ENCODE measurements at regions not wholly inside any gene's neighbourhood (a gene's known extent, or its start where the extent isn't known, plus 50 kb on each side); places are given as distances from the start of the nearest gene placed in this dataset.
"Not testable (repeated sequence)": the region's sequence is repeated elsewhere in the genome, so short reads cannot be mapped to it uniquely, and the experiment has no call there.

DNA sequence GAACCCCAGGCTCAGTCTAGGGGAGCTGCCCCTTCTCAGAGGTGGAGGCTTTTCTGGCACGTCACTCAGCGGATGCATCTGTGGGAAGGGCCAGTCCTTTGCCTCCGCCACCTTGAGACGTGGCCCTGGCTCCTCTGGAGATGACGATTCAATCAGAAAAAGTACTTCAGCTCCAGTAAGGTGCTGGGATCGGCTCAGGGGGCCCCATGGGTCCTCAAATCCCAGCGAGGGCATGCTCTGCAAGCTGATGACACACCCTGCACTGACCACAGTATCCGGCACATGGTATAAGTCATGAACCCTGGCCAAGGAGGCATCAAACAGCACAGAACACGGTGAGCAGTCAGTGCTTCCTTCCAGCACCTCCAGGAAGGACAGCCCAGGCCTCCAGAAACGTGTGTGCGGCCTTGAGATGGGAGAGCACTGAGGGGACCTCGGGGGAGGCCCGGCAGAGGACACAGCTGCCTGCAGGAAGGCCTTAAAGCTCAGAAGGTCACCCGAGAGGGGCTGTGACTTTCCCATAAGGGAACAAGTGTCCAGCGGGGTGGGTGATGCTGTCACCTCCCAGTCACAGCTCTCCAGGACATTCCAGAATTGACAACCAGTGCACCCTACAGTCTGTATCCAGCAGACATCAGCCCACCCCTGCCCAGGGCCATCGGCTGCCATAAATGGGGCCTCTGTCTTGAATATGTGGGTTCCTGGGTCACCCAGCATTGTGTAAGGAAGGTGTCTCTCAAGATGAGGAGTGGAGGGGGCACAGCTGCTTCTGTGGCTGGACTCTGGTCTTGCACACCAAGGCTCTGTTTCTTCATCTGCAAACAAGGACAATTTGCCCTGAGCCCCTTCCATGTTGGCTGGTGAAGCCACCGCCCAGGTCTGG lies 205.8 kb downstream of the NDUFA10 start:
- DNase-seq: no peak

DNA sequence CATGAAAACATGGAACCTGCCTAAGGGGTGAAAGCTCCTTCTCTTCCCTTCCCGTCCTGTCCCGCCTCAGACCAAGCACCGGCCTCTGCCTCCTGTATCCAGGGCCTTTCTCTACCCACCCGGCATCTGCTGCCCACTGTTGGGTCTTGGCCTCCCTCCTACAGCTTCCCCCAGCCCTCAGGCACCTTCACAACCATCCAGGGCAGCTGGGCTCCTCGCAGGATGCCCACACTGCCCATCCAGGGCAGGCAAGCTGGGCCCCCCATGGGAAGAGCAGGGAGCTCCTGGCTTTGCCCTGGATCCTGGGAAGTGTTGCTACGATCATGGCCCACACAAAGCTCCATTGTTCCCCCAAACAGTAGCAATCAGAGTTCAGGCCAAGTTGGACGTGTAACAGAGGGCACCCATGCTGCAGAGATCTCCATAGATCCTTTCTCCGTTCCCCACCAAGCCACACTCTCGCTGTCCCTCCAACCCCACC lies 206.6 kb downstream of the NDUFA10 start:
- DNase-seq: no peak

DNA sequence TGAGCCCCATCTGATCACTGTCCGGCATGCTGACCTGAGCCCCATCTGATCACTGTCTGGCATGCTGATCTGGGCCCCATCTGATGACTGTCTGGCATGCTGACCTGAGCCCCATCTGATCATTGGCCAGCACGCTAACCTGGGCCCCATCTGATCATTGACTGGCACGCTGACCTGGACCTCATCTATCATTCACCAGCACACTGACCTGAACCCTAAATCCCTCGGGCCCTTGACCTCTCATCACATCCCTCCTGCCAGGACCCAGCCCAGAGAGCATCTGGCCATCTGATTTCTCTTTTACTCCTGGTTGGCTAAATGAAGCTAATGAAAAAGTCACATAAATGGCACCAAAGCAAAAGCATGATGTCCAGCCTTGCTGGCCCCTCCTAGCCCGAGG lies 207.1 kb downstream of the NDUFA10 start:
- DNase-seq: no peak

DNA sequence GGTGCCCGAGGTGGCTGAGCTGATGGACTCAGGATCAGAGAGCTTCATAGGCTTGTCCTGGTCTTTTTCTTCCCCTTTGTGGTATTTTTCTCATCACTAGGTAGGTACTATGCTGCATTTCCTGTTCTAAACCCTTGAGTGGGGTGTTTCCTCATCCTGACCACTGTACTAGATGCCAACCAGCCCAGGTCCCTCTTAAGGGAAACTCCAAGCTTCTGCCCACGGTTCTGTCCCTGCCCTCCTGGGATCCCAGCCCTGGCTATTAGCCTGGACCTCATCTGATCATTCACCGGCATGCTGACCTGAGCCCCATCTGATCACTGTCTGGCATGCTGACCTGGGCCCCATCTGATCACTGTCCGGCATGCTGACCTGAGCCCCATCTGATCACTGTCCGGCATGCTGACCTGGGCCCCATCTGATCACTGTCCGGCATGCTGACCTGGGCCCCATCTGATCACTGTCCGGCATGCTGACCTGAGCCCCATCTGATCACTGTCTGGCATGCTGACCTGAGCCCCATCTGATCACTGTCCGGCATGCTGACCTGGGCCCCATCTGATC lies 207.6 kb downstream of the NDUFA10 start:
- not testable (repeated sequence) for DNase-seq

DNA sequence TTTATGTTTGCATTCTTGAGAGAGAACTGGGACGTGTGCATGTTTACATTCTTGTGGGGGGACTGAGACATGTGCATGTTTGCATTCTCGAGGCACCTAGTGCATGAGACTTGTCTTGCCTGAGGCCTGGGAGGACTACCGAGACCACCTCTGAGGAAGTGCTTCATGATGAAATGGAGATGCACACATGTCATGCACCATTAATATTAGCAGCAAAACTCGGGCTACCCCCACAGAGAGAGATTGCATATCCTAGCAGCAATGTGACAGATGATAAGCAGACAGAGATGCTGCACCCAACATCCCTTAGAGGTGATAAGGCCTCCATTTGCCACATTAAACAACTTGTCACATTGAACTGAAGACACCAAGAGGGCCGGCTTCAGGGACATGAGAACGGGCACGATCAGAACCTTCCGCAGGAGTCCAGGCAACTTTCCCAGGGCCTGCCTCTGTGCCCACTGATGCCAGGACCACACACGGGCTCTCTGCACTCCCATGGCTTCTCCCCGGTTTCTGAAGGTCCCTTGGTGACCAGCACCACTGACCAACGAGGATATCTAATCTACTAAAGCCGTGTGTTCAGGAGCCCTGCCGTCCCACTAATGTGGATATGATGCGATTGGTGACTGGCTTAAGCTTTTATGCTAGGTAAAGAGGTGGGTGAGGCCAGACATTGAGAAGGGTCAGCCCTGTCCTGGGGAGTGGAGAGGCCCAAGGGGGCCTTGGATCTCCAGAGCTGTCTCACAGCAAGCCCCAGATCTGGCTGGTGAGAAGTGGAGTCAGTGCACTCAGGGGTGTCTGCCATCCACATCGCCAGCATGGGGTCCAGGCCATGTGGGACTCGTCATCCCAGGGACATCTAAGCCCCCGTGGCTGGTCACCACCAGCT lies 208.3 kb downstream of the NDUFA10 start:
- no peak for DNase-seq

DNA sequence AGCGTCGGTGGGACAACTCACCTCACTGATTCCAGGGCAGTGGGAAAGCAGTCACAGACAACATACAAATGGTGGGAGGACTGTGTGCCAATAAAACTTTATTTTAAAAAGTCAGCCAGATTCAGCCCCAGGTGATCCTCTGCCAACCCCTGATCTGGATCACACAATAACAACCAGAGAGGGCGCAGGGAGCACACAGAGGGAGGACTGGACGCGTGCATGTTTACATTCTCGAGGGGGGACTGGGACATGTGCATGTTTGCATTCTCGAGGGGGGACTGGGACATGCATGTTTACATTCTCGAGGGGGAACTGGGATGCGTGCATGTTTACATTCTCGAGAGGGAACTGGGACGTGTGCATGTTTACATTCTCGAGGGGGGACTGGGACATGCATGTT lies 209.5 kb downstream of the NDUFA10 start:
- DNase-seq: no peak

DNA sequence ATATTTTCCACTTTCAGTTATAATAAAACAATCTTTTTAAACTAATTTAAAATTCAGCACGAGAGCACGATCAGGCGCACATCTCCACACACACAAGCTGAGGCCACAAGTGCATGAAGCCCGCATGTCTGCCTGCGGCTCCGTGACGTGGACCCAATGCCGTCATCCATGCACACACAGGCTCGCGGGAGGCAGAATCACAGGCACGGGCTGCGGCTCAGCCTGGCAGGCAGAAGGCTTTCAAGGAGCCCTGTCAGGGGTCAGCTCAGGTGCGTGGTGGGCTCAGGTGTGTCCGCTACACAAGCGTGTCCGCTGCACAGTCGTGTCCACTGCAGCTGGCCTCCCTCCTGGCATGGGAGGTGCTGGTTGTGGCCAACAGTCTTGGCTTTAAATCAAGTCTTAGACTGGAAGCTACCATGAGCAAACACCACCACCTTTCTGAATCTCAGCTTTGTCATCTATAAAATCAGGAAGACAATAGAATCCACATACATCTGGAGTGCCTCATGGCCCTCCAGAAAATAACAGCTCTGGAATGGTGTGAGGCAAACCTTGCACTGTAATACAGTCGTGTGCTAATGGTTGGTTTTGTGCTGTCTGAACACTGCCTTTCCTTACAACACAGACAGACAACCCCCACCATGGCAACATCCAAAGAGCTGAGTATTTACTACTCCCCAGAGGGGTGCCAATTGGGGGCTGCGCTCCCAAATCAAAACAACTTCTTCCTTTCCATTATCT lies 210.1 kb downstream of the NDUFA10 start:
- DNase-seq: no peak

DNA sequence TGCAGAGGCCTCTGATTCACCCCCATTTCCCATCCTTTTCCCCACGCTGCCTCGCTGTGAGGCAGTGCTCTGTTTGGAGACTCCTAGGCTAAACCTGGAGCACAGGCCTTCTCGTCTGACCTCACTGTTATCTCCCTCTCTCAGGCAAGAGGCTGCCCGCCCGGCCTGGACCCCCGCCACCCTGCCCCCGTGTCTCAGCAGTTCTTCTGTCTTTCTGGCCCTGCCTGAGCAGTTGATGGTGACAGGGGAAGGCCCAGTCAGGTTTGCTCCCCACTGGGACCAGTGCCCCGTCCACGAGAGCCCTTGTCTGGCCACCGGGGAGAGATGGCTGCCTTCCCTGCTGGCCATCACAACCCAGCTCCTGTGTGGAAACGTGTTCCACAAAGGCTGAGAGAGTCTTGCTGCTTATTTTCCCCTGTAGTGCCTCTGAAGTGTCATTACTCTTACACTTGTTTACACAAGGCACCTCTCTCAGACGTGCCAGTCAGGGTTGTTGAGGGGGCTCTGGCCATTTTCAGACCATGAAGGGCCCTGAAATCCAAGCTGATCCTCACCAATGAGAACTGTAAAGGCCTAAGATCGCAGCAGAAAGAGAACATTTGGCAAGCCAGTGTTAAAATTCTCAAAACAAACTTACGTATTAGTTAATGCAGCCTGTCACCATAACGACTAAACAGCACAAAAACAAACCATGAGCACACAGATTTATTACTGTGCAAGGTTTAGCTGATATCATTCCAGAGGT lies 210.9 kb downstream of the NDUFA10 start:
- DNase-seq: no peak

DNA sequence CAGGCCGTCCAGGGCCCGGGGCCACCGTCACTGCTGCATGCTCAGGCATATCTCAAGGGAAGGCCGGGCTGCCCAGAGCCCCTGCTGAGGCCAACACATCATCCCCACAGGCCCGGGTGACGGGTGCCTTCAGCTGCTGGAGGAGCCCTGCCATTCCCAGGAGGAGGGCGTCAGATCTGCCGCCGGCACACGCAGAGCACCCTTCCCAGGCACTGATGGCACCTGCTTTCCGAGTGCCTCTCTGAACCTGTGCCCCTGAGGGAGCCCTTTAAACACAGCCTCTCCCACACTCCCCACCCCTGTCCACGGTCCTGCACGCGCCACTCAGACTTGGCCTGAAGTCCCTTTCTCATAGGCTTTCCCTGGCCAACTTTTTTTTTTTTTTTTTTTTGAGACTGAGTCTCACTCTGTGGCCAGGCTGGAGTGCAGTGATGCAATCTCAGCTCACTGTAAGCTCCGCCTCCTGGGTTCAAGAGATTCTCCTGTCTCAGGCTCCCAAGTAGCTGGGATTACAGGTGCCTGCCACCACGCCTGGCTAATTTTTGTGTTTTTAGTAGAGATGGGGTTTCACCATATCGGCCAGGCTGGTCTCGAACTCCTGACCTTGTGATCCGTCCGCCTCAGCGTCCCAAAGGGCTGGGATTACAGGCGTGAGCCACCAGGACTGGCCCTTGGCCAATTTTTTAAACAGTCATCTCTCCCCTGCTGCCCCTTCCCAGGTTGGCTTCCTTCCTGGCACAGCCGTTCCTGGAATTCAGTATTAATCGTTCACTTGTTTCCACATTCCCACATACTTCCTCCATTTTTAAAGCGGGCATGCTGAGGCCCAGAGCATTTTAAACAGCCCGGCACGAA lies 211.7 kb downstream of the NDUFA10 start:
- DNase-seq: no peak

DNA sequence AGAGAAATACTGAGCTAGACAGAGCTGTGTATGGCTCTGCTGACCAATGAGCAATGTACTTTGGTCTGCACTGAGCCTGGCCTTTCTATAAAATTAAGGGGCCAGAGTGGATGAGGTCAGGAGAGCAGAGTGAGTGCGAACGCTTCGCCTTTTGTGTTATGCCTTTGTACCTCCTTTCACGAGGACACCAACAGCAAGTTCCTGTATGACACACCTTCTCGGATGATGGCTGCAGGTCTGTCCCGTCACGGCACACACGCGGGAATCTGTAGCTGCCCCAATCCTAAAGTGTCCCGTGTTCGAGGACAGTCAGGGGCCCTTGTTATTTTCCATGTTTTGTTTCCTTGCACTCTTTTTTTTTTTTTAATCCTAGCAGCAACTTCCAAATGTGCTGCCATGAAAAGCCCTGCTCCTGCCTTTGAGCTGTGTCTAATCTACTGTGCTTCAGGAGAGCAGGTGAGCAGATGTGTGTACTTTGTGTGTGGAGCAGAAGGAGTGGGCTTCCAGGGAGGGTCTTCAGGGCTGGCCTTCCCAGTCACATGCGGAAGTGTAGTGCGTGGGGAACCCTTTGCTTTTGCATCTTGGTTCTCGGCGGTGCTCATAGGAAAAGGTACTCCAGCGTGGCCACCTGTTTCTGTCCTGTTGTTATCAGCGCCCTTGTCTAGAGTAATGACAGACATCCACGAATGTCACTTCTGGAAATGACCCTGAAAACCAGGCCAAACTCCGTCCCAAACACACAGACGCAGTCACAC lies 213.2 kb downstream of the NDUFA10 start:
- no peak for DNase-seq

DNA sequence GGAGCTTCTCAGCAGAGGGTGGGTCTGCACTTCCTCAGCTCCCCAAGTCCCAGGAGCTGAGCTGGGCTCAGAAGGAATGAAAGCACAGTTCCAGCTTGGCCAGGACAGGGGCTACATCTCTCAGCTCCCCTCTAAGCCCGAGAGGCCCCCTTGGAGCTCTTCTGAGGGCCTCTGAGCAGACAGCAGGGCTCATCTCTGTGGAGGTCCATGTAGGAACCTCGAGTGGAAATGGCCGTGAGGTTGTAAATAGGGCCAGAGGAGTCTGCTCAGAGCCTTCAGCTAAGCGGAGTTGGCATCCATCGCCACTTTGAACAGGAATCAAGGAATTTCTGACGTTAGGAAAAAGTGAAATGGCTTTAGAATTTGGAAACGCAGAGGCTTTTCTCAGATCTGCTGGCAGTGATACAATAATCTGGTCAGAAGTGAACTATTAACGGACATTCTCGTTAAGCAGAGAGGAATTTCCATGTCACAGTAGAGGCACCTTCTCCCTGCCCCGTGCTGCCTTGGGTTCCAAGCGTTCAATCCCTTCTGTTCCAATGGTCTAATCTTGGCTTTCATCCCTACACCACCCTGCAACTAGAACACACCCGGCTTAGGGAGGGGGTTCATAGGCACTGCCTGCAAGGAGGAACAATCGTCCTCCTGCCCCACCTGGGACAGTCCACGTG lies 213.9 kb downstream of the NDUFA10 start:
- no peak for DNase-seq

DNA sequence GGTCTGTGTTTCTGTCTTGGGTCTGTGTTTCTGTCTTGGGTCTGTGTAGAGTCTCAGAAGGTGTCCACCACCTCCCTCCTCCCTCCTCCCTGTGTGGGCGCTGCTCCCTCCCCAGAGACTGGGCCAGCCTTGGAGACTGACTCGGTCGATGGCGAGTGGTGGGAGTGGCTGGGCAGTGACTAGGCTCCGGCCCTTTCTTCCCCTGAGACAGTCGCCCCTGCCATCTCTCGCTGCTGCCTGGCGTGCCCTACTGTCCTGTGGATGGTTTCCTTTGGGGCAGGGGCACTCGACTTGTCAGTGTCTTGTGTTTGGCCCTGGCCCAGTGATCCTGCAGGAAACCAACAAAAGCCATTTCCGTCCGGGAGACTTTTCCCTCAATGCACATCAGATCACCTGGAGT lies 215.8 kb downstream of the NDUFA10 start:
- DNase-seq: no peak

DNA sequence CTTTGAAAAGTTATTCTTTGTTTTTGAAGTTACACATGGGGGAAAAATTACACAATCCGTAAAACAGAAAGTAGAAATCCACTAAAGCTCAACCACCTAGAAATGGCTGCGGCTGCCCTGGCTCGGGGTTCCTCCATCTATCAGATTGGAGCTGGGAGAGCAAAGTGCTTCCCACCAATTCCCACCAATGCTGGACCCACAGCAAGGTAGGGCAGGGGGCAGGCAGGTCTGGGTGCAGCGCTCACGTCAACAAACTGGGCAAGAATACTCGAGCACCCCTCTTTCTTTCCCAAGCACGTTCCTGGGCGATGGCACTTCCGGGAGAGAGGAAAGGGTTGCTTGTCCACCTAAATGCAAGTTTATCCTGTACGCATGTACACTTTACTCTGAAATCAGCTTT lies 217.6 kb downstream of the NDUFA10 start:
- no peak for DNase-seq

DNA sequence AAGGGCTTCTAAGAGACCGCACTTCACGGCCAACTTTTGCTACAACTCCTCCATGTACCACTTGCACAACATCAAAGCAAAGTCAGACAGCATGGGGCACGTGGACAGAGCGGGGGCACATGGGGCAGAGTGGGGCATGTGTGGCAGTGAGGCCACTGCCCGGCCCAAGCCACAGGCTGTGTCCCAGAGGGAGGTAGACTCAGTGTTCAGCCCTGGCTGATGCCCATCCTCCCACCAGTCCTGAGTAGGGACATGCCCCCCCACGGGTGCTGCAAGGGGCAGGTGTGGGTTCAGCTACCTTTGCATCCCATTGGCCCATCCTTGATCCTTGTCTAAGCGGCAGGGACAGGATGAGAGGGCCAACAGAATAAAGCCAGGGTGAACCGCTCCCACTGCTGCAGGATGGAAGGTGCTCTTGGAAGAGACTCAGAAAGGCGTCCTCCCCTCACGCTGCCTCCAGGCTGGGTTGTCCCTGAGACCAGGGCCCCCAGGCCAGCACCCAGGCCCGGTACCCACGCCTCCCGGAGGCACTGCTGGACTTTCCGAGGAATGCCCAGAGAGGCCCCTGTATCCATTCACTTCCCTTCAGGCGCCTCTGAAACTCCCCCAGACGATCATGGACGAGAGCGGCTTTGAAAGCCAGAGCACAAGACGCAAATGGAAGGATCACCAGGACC lies 218.2 kb downstream of the NDUFA10 start:
- no peak for DNase-seq

DNA sequence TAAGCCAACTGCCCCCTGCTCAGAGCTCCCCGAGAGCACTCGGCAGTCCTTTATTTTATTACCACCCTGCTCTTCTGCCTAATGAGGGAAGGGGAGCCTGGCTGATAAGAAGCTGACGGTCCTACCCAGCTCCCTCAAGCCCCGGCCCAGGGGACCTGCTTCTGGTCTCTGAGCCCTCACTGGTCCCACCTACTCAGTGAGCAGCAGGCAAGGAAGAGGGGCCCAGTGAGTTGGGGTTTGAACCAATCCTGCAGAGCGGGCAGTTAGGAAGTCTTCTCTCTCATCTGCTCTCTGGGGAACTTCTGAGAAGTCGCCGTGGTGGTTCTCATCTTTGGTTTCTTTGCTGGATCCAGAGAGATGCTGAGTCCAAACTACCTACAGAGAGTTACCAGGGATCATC lies 218.9 kb downstream of the NDUFA10 start:
- DNase-seq: no peak

DNA sequence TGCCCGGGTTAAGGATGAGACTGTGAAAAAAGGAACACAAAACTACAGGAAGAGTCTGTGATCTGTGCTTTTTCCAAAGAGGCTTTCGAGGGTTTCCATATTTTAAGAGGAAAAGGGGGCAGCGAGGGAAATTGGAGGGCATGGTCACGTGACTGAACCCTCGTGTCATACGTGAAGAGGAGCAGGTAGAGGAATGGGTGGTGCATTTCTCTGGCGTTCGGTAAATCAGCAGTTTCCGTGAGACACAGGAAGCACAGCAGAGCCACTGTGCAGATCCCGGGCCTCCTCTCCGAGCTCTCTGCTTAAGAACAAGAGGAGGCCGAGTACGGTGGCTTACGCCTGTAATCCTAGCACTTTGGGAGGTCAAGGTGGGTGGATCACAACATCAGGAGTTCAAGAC lies 219.7 kb downstream of the NDUFA10 start:
- no peak for DNase-seq

DNA sequence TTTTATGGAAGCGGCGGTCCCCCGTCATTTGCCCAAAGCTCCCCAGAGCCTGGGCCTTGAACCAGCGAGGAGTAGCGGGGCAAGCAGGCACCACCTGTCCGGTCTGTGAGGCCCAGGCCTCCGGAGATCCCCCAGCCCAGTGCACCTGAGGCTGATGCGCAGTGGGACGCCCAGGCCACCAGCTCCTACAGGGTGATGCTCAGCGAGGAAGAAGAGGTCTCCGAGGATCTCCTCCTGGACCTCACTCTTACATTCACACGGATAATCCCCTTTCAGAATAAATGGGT lies 220.2 kb downstream of the NDUFA10 start:
- DNase-seq: no peak
